HG03139 (cell line): ENCODE measurements at regions not wholly inside any gene's neighbourhood (a gene's known extent, or its start where the extent isn't known, plus 50 kb on each side); places are given as distances from the start of the nearest gene placed in this dataset.
"Not testable (repeated sequence)": the region's sequence is repeated elsewhere in the genome, so short reads cannot be mapped to it uniquely, and the experiment has no call there.

Experiments used
- ATAC-seq: cut with Tn5 transposase; IDR thresholded peaks from one replicate; pipeline ENCODE4 v1.9.1; 2021; ENCODE audit not compliant: unreplicated experiment

- no peak for ATAC-seq
Observed at GRCh38 chr15:36160351-36160750, 419.1 kb upstream of the CDIN1 start.

GRCh38 chr15:36161108-36161507 lies 418.3 kb upstream of the CDIN1 start:
- no peak for ATAC-seq

GRCh38 chr15:36161771-36162212 lies 417.6 kb upstream of the CDIN1 start:
- no peak for ATAC-seq

- not testable (repeated sequence) for ATAC-seq
Observed at GRCh38 chr15:36163983-36164382, 415.4 kb upstream of the CDIN1 start.

GRCh38 chr15:36172955-36173354 lies 406.5 kb upstream of the CDIN1 start:
- no peak for ATAC-seq

- no peak for ATAC-seq
Observed at GRCh38 chr15:36175186-36175740, 404.2 kb upstream of the CDIN1 start.

- ATAC-seq = no peak
Observed at GRCh38 chr15:36175741-36176291, 403.6 kb upstream of the CDIN1 start.

GRCh38 chr15:36177590-36178302 lies 401.7 kb upstream of the CDIN1 start:
- ATAC-seq = no peak

GRCh38 chr15:36178303-36178633 lies 401.2 kb upstream of the CDIN1 start:
- no peak for ATAC-seq

GRCh38 chr15:36183201-36183600 lies 396.2 kb upstream of the CDIN1 start:
- no peak for ATAC-seq

- no peak for ATAC-seq
Observed at GRCh38 chr15:36185438-36185837, 394.0 kb upstream of the CDIN1 start.

- no peak for ATAC-seq
Observed at GRCh38 chr15:36185845-36186244, 393.6 kb upstream of the CDIN1 start.

GRCh38 chr15:36186376-36186775 lies 393.1 kb upstream of the CDIN1 start:
- no peak for ATAC-seq

- ATAC-seq = no peak
Observed at GRCh38 chr15:36191459-36191858, 388.0 kb upstream of the CDIN1 start.

GRCh38 chr15:36195361-36196007 lies 383.9 kb upstream of the CDIN1 start:
- not testable (repeated sequence) for ATAC-seq

- no peak for ATAC-seq
Observed at GRCh38 chr15:36208868-36209582, 370.4 kb upstream of the CDIN1 start.

- ATAC-seq = no peak
Observed at GRCh38 chr15:36210426-36210825, 369.0 kb upstream of the CDIN1 start.

- ATAC-seq = no peak
Observed at GRCh38 chr15:36218322-36218721, 361.1 kb upstream of the CDIN1 start.

- ATAC-seq = no peak
Observed at GRCh38 chr15:36218991-36219390, 360.4 kb upstream of the CDIN1 start.

- no peak for ATAC-seq
Observed at GRCh38 chr15:36221992-36222391, 357.4 kb upstream of the CDIN1 start.

GRCh38 chr15:36230776-36231175 lies 348.6 kb upstream of the CDIN1 start:
- ATAC-seq = no peak

- ATAC-seq = no peak
Observed at GRCh38 chr15:36232491-36232890, 346.9 kb upstream of the CDIN1 start.
